GOT3 (cell line): ENCODE measurements at regions not wholly inside any gene's neighbourhood (a gene's known extent, or its start where the extent isn't known, plus 50 kb on each side); places are given as distances from the start of the nearest gene placed in this dataset.
"Not testable (repeated sequence)": the region's sequence is repeated elsewhere in the genome, so short reads cannot be mapped to it uniquely, and the experiment has no call there.

Experiments used
- DNase-seq: peaks from one replicate; lab custom pipeline; 2025; ENCODE audit warnings: mixed read lengths; lab: John Stamatoyannopoulos, UW

GRCh38 chr13:110811008-110811720, 97.7 kb downstream of the ING1 start:
- no peak for DNase-seq

DNA sequence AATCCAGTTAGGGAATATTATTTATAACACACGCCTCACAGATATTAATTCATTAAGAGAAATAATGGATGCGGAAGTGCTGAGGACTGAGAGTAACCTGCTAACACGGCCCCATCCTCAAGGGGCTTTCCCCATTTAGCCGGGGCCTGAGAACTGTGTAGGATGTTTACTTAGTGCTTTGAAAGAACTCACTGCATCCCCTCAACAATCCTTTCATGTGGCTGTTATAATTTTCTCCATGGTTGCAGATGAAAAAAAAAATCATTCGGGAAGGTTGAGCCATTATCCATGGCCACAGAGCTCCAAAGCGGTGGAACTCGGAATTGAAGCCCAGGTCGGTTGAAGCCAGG, 98.2 kb downstream of the ING1 start:
- DNase-seq = no peak

- DNase-seq = no peak
Observed at GRCh38 chr13:110812121-110812868, 98.8 kb downstream of the ING1 start.

DNA sequence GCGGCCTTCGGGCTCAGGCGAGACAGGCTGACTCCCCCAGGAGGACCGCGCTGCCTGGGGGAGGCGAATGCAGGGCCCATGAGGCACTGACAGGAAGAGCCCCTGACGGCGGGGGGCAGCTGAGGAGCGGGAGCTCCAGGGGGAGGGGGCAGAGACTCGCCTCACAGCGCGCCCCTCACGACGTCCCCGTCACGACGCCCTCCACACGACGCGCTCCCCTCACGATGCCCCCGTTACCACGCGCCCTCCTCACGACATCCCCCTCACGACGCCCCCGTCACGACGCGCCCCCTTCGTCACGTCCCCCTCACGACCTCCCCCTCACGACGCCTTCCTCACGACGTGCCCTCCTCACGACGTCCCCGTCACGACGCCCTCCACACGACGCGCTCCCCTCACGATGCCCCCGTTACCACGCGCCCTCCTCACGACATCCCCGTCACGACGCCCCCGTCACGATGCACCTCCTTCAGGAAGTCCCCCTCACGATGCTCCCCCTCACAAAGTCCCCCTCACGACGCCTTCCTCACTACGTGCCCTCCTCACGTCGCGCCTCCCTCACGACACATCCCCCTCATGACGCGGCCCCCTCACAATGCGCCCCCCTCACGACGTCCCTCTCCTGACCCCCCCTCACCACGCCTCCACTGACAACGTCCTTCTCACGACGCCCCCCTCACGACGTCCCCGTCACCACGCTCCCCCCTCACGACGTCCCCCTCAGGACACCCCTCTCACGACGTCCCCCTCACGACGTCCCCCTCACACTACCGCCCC, 99.6 kb downstream of the ING1 start:
- no peak for DNase-seq

- DNase-seq = no peak
Observed at GRCh38 chr13:110813646-110814624, 100.4 kb downstream of the ING1 start.

GRCh38 chr13:110815471-110816204, 99.2 kb downstream of the ANKRD10 start:
- no peak for DNase-seq

DNA sequence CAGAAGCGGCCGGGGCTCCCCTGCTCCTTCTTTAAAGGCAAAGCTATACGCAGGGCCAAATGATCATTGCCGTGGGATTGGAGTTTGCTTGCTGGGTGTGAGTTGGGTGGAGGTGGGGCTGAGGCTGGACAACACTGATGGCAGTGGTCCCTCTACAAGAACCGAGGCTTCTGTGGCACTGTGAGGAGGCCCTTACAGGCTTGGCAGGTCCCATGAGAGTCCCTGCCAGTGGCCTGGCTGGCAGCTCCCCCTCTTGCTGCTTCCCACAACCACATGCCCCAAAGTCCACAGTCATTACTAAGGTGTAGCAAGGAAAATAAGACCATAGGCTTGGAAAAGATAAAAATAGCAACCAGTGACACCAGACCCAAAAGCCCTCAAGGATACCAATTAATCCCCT, 98.4 kb downstream of the ANKRD10 start:
- no peak for DNase-seq

GRCh38 chr13:110817143-110817542, 97.7 kb downstream of the ANKRD10 start:
- no peak for DNase-seq

GRCh38 chr13:110818747-110819146, 96.1 kb downstream of the ANKRD10 start:
- DNase-seq = no peak

GRCh38 chr13:110819203-110820014, 95.5 kb downstream of the ANKRD10 start:
- DNase-seq = no peak

- no peak for DNase-seq
Observed at GRCh38 chr13:110820322-110820721, 94.5 kb downstream of the ANKRD10 start.

DNA sequence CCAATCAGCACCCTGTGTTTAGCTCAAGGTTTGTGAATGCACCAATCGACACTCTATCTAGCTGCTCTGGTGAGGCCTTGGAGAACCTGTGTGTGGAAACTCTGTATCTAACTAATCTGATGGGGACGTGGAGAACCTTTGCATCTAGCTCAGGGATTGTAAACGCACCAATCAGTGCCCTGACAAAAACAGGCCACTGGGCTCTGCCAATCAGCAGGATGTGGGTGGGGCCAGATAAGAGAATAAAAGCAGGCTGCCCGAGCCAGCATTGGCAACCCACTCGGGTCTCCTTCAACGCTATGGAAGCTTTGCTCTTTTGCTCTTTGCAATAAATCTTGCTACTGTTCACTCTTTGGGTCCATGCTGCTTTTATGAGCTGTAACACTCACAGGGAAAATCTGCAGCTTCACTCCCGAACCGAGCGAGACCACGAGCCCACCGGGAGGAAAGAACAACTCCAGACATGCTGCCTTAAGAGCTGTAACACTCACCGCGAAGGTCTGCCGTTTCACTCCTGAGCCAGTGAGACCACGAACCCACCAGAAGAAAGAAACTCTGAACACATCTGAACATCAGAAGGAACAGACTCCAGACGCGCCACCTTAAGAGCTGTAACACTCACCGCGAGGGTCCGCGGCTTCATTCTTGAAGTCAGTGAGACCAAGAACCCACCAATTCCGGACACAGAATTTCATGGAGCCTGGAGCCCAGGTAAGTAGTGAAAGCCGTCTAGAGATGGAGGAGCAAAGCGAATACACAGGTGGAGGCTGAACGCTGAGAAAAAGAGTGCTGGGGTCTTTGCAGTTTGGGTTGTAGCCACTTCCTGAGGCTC, 92.8 kb downstream of the ANKRD10 start:
- DNase-seq = not testable (repeated sequence)

DNA sequence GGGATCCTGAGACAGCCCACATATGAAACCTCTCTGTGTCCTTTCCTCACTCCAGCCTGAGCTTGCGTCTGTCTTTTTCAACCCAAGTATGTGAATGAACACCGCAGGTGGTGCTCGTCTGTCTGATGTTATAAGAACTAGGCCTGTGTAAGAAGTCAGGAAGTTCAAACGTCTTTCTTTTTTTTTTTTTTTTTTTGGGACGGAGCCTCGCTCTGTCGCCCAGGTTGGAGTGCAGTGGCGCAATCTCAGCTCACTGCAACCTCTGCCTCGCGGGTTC, 92.3 kb downstream of the ANKRD10 start:
- DNase-seq = no peak

GRCh38 chr13:110824702-110825300, 90.1 kb downstream of the ANKRD10 start:
- DNase-seq = no peak

DNA sequence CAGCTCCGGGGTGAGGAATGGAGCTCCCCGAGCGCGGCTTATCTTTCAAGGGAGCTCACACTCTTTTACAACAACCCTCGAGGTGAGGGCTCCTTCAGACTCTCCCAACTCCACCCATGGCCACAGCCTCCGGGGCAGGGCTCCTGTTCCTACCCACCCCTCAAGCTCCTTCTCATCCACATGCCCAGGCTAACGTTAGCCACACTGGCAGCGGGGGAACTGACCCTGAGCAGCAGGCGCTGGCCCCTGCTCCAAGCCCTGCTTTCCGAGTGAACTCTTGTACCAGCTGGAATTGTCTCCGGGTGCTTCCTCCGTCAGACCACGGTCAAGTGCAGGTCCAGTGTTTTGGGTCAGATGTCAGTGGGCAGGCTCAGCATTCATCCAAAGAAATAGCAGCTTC, 89.4 kb downstream of the ANKRD10 start:
- no peak for DNase-seq

DNA sequence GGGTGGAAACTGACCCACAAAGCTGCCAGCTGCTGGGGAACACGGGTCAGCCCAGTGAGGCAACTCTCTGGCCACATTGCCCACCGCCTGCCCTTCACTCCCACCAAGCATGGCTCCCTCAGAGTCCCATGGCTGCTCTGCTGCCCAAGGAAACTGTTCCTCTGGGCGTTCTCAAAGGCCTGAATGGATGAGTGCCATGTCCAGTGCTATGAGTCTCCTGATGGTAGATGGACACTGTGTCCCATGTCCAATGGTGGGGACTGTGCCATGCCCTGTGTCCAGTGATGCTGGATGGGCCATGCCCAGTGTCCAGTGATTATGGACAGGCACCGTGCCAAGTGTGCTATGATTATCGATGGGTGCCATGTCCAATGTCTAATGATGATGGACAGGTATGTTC, 88.8 kb downstream of the ANKRD10 start:
- DNase-seq = no peak

- no peak for DNase-seq
Observed at GRCh38 chr13:110826861-110827672, 87.8 kb downstream of the ANKRD10 start.
